ENCODE measurements at regions not wholly inside any gene's neighbourhood (a gene's known extent, or its start where the extent isn't known, plus 50 kb on each side); places are given as distances from the start of the nearest gene placed in this dataset.

DNA sequence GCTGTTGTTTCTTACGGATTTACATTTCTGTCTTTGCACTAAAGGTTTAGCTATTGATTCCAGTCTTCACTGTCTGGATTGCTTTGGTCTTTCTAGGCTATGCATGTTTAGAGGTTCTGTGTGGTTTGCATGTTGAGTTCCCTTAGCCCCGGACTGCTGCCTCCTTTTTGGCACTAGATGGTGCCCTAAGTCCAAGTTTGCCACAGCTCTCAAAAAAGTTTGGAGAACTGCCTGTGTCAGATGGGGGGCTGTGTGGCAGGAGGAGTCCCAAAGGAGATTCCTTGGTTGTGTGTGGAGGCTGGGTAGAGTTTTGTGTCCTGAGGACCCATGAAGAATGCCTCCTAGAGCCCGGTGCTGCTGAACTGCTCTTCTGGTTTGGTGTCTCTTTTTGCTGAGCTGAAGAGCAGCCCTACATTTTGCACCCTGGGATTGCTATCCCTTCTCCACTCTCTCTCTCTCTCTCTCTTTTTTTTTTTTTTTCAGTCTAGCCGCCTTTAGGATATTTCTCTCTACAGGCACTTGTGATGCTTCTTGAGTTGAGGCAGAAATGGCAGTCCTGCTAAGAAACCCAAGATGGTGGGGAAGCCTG, 74.4 kb downstream of the PTGS2 start:
- TF ChIP-seq, protein P1, sequence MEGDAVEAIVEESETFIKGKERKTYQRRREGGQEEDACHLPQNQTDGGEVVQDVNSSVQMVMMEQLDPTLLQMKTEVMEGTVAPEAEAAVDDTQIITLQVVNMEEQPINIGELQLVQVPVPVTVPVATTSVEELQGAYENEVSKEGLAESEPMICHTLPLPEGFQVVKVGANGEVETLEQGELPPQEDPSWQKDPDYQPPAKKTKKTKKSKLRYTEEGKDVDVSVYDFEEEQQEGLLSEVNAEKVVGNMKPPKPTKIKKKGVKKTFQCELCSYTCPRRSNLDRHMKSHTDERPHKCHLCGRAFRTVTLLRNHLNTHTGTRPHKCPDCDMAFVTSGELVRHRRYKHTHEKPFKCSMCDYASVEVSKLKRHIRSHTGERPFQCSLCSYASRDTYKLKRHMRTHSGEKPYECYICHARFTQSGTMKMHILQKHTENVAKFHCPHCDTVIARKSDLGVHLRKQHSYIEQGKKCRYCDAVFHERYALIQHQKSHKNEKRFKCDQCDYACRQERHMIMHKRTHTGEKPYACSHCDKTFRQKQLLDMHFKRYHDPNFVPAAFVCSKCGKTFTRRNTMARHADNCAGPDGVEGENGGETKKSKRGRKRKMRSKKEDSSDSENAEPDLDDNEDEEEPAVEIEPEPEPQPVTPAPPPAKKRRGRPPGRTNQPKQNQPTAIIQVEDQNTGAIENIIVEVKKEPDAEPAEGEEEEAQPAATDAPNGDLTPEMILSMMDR (IDR thresholded peaks at IDR 0.05): peak; percentile 52 to 69 (median 68)
- TF ChIP-seq POLR2AphosphoS5 (IDR thresholded peaks at IDR 0.05) (no peak), POLR2A (IDR thresholded peaks at IDR 0.05; ENCODE audit: low read depth) (no peak), EP300 (IDR thresholded peaks at IDR 0.05) (no peak)

Measured in esophagus muscularis mucosa (tissue), 4 donors.